Stimulated activated CD4-positive, alpha-beta T cell treated with anti-CD3 and anti-CD28 coated beads, Interleukin-12 subunit alpha, Interleukin-12 subunit beta, amount 100 ng/mL, for 48 hours (primary cell): ENCODE measurements at regions not wholly inside any gene's neighbourhood (a gene's known extent, or its start where the extent isn't known, plus 50 kb on each side); places are given as distances from the start of the nearest gene placed in this dataset.
A peak's percentile ranks its signal among the peaks of the same experiment; 100 is the strongest.

Experiments used
- DNase-seq, 3 donors: peaks; one replicate each; pipeline ENCODE4 v3.0.0-alpha.2; 2020; ENCODE audit warnings: low read depth in 2 of 3, low spot score in 1 of 3

- no peak for DNase-seq
Observed at GRCh38 chr14:39827901-39828655, 395.8 kb upstream of the FBXO33 start.

DNA sequence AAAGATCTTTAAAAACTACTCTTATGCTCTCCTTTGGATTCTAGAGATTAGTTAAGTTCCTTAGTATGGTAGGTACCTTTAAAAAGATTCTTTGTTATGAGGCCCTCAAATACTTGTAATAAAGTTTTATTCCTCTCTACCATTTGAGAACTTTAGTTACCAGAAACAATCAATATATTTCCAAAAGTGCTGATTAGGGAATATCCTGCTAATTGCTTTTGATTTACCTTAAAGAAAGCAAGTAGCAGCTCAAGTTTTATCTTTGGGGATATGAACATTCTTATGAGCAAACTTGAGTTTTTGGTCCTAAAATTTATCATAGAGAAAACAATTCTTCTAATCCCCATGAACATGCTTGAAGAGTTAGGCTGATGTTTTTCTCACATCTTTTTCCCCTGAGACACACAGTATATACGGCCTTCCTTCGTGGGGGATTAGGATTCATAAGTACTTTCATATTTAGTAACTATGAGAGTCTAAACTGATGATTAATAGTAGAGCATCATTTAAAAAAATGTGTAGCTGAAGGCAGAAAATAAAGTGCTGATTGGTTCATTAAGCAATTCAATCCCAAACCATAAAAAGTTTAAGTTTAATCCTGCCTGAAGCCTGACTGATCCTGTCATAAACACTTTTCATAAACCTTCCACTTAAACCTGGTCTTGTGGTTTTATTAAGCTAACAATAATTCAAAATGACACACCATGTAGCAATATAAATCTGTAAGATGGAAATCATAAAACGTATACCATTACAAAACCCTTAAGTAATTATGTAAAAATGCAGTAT is 380.5 kb upstream of the FBXO33 start:
- DNase-seq: no peak

DNA sequence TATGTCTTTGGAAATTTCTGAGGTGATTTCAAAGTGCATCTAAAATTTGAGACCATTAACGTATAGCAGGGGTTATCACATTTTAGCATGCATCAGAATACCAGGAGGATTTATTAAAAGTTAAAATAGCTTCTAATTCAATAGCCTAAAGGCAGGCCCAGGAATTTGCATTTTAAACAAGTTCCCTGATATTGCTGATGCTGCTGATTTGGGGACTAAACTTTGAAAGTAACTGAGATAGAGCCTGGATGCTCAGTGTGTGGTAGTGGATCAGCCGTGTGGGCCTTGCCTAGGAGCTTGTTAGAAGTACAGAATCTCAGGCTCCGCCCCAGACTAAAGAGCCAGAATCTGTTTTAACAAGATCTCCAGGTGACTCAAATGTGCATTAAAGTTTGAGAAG is 375.0 kb upstream of the FBXO33 start:
- no peak for DNase-seq

DNA sequence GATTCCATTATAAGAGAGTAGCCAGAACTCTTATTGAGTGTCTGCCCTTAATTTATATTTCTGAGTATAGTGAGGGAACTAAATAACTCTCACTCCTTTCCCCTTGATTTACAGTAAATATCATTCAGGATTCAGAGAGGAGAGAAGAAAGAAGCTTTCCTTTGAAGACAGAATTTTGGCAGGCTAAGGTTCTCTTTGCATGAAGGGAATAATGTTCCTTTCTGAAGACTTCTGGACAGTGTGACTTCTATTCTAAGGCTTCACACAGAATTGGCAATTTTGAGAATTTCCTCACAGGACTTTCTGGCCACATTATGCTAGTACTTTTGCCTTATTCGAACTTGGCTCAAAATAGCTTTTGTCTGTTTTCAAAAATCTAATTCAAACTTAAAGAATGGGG is 352.2 kb upstream of the FBXO33 start:
- no peak for DNase-seq

DNA sequence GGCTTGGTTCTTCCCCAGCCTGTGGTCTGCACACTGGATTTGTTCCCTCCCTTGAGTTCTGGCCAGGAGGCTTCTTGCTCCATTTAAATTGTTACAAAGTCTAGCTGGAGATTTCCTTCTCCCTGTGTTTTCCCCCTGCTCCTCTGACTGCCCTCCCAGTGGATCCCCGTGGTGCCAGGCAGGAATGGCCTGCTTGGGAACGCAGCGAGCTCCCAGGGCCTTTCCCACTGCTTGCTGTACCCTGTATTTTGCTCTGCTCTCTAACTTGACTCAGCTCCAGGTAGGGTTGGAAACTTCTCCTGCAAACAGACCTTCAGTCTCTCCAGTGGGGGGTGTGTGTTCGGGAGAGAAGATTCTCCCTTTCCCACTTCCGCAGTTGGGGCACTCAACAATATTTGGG is 349.2 kb upstream of the FBXO33 start:
- DNase-seq: no peak

GRCh38 chr14:39773387-39774126 is 341.3 kb upstream of the FBXO33 start:
- DNase-seq: no peak

GRCh38 chr14:39772627-39773026 is 340.4 kb upstream of the FBXO33 start:
- no peak for DNase-seq

DNA sequence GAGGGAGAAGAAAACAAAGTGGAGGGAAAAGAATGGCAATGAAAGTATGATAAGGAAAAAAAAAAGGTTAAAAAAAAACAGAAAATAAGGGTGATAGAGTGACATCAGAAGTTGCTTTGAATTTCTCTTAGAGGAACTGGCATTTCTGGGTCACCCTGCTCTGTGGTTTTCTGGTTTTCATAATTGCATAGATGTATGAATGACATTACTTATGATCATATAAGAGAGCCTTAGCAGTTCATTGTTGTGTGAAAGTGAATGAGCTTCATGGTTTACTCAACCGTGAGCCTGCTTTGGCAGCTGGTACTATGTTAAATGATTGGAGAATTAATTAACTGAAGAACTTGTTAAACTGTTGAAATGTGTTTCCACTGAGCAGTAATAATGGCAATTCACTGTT is 336.4 kb upstream of the FBXO33 start:
- DNase-seq: no peak

DNA sequence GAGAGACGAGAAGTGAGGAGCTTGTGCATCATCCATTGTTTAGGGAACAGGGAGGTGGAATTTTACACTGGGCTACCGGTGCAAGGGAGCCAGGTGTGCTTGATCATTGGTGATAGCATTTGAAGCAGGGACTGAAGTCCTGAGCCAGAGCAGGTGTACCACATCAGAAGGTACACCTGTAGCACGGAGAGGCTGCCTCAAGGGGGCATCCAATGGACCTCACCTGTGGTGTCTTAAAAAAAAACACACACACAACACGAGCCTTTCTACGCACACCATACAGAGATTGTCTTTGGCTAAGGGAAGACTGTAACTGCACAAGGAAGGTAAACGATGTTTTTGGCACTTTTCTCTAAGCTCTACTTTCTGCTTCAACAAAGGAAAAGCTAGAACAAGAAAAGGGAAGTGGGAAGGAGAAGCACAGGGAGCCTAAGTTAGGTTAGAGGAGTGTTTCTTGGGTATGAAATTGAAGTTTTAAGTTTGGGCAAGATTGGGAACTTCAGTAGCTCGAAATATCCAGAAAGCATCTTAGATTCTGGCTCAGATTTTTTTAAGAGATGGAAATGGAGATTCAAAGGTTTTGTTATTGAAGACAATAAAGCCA is 334.3 kb upstream of the FBXO33 start:
- DNase-seq: no peak

GRCh38 chr14:39765676-39766075 is 333.4 kb upstream of the FBXO33 start:
- no peak for DNase-seq

DNA sequence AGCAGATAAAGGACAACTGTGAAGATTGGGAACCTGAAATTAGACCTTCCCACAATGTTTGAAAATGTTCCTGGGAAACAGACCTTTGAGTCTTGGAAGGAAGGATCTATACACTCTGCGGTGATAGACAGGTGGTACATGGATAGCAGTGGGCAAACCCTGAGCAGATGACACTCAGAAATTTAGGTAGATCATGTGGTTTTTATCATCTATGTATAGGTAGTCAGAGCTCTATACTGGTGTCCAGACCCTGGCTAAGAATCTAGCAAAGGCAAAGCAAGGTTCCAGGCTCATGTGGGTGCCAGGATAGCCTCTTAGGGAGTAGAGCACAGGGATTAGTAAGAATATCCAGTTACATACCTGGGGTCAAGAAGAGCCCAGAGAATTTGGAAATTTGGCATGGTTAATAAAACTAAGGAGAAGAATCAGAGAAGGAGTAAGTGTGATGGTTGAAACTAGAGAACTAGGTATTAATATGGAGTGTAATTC is 331.2 kb upstream of the FBXO33 start:
- no peak for DNase-seq

GRCh38 chr14:39762576-39763401 is 330.6 kb upstream of the FBXO33 start:
- DNase-seq: peak in 2 of 3 donors; percentile 1 to 4

GRCh38 chr14:39755269-39755878 is 323.1 kb upstream of the FBXO33 start:
- no peak for DNase-seq

- DNase-seq: no peak
Observed at GRCh38 chr14:39740454-39740853, 308.2 kb upstream of the FBXO33 start.

DNA sequence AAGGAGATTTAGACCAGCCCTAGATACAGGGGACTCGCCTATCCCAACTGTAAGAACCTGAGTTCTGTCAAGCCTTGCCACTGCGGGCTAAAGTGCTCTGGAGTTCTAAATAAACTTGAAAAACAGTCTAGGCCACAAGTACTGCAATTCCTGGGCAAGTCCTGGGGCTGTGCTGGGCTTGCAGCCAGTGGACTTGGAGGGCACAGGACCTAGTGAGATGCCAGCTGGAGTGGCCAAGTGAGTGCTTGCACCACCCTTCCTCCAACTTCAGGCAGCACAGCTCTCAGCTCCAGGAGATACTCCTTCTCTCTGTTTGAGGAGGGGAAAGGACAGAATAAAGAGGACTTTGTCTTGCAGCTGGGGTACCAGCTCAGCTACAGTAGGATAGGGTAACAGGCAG is 307.6 kb upstream of the FBXO33 start:
- no peak for DNase-seq

GRCh38 chr14:39734306-39734705 is 302.1 kb upstream of the FBXO33 start:
- DNase-seq: no peak

GRCh38 chr14:39733741-39734140 is 301.5 kb upstream of the FBXO33 start:
- no peak for DNase-seq

GRCh38 chr14:39731912-39732311 is 299.7 kb upstream of the FBXO33 start:
- peak in 1 of 3 donors; percentile 8 for DNase-seq

- no peak for DNase-seq
Observed at GRCh38 chr14:39726563-39726962, 294.3 kb upstream of the FBXO33 start.
